Erythroblast (primary cell): ENCODE measurements at regions not wholly inside any gene's neighbourhood (a gene's known extent, or its start where the extent isn't known, plus 50 kb on each side); places are given as distances from the start of the nearest gene placed in this dataset.

ENCODE experiments used
- GATA1 ChIP-seq: IDR thresholded peaks from 2 replicates; pipeline ENCODE4 v1.6.1; 2011; ENCODE audit warnings: low read depth, mild to moderate bottlenecking, control low read depth, low read length, moderate library complexity
- POLR2A ChIP-seq: IDR thresholded peaks from 2 replicates; pipeline ENCODE4 v1.6.1; 2011; ENCODE audit warnings: mild to moderate bottlenecking, low read length

DNA sequence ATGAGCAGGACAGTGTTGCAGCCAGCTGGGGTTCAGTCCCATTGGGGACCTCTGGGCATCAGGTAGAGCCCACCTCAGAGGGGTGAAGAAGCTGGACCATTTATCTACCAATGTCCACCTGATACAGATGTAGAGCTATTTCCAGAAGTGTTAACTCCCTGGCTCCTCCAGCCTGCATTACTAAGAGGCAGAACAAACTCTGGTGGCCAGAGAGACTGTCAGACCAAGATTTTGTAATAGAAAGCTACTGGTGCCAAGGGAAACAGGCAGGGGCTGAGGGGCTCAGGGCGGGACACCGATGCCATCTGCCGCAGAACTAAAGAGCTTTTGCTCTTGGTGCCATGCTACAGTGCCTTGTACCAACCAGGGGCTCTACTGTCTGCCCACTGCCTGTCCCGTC lies 268.2 kb upstream of the HABP2 start:
- TF ChIP-seq POLR2A: no peak
- no peak for TF ChIP-seq GATA1
